ENCODE measurements at regions not wholly inside any gene's neighbourhood (a gene's known extent, or its start where the extent isn't known, plus 50 kb on each side); places are given as distances from the start of the nearest gene placed in this dataset.
"Not testable (repeated sequence)": the region's sequence is repeated elsewhere in the genome, so short reads cannot be mapped to it uniquely, and the experiment has no call there.

DNA sequence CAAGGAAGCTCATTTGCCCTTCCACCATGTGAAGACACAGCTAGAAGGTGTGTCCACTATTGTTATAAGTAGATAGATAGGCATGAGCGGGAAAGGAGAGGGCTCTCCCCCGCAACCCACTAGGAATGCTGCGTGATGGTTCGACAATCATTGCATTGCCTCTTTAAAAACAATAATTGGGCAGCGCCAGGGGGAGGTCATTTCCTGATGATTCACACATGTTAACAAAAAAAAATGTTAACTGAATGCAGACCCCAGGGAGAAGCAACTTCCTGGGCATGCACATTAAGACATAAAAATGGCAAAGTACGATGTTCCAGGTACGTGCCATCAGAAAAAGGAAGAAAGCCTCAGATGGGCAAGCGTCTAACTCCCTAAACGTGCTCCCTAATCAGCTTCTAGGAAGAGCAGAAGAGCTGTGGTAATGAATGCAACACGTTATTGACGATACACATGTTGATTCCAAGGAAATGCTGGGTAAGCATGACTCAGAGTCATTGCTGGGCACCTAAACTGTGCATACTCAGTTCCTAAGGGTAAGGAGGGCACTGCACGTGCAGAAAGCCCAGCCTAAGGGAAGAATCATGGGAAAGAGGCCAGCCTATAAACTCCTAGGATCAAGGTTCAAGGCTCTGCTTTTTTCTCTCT is 113.7 kb downstream of the FAM217A start:
- no peaks in the 10 kb centered on the region for H4K20me1 ChIP-seq (ENCODE audit: control insufficient read depth, insufficient read depth, low read depth, low read length)
- H3K9me3 ChIP-seq (ENCODE audit: control insufficient read depth, insufficient read depth, low read length) = no peaks in the 10 kb centered on the region
- no peak overlapping the region for H3K27ac ChIP-seq (ENCODE audit: low read depth, low read length)
- no peaks in the 10 kb centered on the region for H3K9me2 ChIP-seq (replicated peaks; ENCODE audit: control insufficient read depth, low read length)
- H3K36me3 ChIP-seq (ENCODE audit: control insufficient read depth, low read length) = no peaks in the 10 kb centered on the region
- no peaks in the 10 kb centered on the region for H3F3A ChIP-seq (ENCODE audit: control insufficient read depth, insufficient read depth)
- no peaks in the 10 kb centered on the region for H3K4me1 ChIP-seq (ENCODE audit: control insufficient read depth, low read length)
- H3K4me3 ChIP-seq (ENCODE audit: low read length) = no peak overlapping the region
- H3K27me3 ChIP-seq (ENCODE audit: control insufficient read depth, low read length) = 0 out of 2 replicates have a peak, but pooled peaks cover 3% of the 10 kb centered on the region
- no peaks in the 10 kb centered on the region for H3K79me2 ChIP-seq (ENCODE audit: control insufficient read depth, low read length)
- no peak for TF ChIP-seq EZH2phosphoT487 (IDR thresholded peaks at IDR 0.05; ENCODE audit: borderline replicate concordance, low read length)
- TF ChIP-seq, protein P1, sequence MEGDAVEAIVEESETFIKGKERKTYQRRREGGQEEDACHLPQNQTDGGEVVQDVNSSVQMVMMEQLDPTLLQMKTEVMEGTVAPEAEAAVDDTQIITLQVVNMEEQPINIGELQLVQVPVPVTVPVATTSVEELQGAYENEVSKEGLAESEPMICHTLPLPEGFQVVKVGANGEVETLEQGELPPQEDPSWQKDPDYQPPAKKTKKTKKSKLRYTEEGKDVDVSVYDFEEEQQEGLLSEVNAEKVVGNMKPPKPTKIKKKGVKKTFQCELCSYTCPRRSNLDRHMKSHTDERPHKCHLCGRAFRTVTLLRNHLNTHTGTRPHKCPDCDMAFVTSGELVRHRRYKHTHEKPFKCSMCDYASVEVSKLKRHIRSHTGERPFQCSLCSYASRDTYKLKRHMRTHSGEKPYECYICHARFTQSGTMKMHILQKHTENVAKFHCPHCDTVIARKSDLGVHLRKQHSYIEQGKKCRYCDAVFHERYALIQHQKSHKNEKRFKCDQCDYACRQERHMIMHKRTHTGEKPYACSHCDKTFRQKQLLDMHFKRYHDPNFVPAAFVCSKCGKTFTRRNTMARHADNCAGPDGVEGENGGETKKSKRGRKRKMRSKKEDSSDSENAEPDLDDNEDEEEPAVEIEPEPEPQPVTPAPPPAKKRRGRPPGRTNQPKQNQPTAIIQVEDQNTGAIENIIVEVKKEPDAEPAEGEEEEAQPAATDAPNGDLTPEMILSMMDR (IDR thresholded peaks at IDR 0.05; ENCODE audit: low read depth, low read length, poor library complexity, severe bottlenecking) = no peak
- no peak overlapping the region for H3K4me2 ChIP-seq (ENCODE audit: low read length)

DNA sequence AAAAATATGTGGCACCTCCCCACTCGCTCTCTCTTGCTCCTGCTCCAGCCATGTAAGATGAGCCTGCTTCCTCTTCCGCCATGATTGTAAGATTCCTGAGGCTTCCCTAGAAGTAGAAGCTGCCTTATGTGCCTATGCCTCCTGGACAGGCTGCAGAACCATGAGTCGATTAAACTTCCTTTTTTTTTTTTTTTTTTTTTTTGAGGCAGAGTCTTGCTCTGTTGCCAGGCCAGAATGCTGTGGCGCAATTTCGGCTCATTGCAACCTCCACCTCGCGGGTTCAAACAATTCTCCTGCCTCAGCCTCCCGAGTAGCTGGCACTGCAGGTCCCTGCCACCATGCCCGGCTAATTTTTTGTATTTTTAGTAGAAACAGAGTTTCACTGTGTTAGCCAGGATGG is 112.5 kb downstream of the FAM217A start:
- Histone ChIP-seq H3K4me2 (ENCODE audit: low read length) (no peak overlapping the region), H3K4me1 (ENCODE audit: control insufficient read depth, low read length) (no peaks in the 10 kb centered on the region), H3K27ac (ENCODE audit: low read depth, low read length) (no peak overlapping the region), H3K9me3 (ENCODE audit: control insufficient read depth, insufficient read depth, low read length) (no peaks in the 10 kb centered on the region), H4K20me1 (ENCODE audit: control insufficient read depth, insufficient read depth, low read depth, low read length) (no peaks in the 10 kb centered on the region), H3K9me2 (replicated peaks; ENCODE audit: control insufficient read depth, low read length) (no peaks in the 10 kb centered on the region), H3K79me2 (ENCODE audit: control insufficient read depth, low read length) (no peaks in the 10 kb centered on the region), H3F3A (ENCODE audit: control insufficient read depth, insufficient read depth) (no peaks in the 10 kb centered on the region), H3K27me3 (ENCODE audit: control insufficient read depth, low read length) (0 out of 2 replicates have a peak, but pooled peaks cover 3% of the 10 kb centered on the region), H3K4me3 (ENCODE audit: low read length) (no peak overlapping the region), H3K36me3 (ENCODE audit: control insufficient read depth, low read length) (no peaks in the 10 kb centered on the region)
- TF ChIP-seq, protein P1 (IDR thresholded peaks at IDR 0.05; ENCODE audit: low read depth, low read length, poor library complexity, severe bottlenecking) = no peak
- no peak for TF ChIP-seq EZH2phosphoT487 (IDR thresholded peaks at IDR 0.05; ENCODE audit: borderline replicate concordance, low read length)

DNA sequence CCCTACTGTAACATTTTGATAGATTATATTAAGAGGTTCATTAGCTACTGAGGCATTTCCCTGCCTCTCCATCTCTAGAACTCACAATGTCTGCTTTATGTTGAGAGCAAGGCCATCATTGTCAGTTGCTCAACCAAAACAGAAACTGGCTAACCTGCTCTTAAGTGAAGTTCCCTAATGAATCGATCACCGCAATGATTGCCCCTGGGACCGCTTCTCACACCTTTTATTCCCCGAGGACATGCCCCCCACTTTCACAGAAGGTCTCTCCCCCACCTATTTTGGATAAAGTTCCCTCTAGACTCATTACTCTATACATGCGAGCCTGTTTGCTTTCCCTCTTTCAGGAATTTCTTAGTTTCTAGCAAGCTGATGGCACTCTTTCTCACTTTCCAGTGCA is 108.8 kb downstream of the FAM217A start:
- Histone ChIP-seq H3K27ac (ENCODE audit: low read depth, low read length) (no peak overlapping the region), H3K4me1 (ENCODE audit: control insufficient read depth, low read length) (no peaks in the 10 kb centered on the region), H3K79me2 (ENCODE audit: control insufficient read depth, low read length) (no peaks in the 10 kb centered on the region), H3K4me2 (ENCODE audit: low read length) (no peak overlapping the region), H3K4me3 (ENCODE audit: low read length) (no peak overlapping the region), H3K27me3 (ENCODE audit: control insufficient read depth, low read length) (peaks cover 6% of the 10 kb centered on the region), H3K9me2 (replicated peaks; ENCODE audit: control insufficient read depth, low read length) (no peaks in the 10 kb centered on the region), H4K20me1 (ENCODE audit: control insufficient read depth, insufficient read depth, low read depth, low read length) (no peaks in the 10 kb centered on the region), H3K36me3 (ENCODE audit: control insufficient read depth, low read length) (no peaks in the 10 kb centered on the region), H3K9me3 (ENCODE audit: control insufficient read depth, insufficient read depth, low read length) (no peaks in the 10 kb centered on the region), H3F3A (ENCODE audit: control insufficient read depth, insufficient read depth) (no peaks in the 10 kb centered on the region)
- TF ChIP-seq, protein P1 (IDR thresholded peaks at IDR 0.05; ENCODE audit: low read depth, low read length, poor library complexity, severe bottlenecking) = no peak
- TF ChIP-seq EZH2phosphoT487 (IDR thresholded peaks at IDR 0.05; ENCODE audit: borderline replicate concordance, low read length) = no peak

DNA sequence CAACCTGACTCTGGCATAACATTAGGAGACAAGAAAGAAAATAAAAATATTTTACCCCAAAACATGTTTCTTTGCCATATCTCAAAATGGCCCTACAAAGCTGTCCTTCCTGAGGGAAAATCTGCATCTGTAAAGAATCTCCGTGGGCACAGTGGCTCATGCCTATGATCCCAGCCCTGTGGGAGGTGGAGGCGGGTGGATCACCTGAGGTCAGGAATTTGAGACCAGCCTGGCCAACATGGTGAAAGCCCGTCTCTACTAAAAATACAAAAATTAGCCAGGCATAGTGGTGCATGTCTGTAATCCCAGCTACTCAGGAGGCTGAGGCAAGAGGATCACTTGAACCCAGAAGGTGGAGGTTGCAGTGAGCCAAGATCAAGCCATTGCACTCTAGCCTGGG is 105.8 kb downstream of the FAM217A start:
- H3K9me3 ChIP-seq (ENCODE audit: control insufficient read depth, insufficient read depth, low read length); H3K27ac ChIP-seq (ENCODE audit: low read depth, low read length); H3K9me2 ChIP-seq (replicated peaks; ENCODE audit: control insufficient read depth, low read length); H3K4me2 ChIP-seq (ENCODE audit: low read length); H4K20me1 ChIP-seq (ENCODE audit: control insufficient read depth, insufficient read depth, low read depth, low read length); H3K4me3 ChIP-seq (ENCODE audit: low read length); H3K4me1 ChIP-seq (ENCODE audit: control insufficient read depth, low read length); H3K79me2 ChIP-seq (ENCODE audit: control insufficient read depth, low read length); H3F3A ChIP-seq (ENCODE audit: control insufficient read depth, insufficient read depth); H3K36me3 ChIP-seq (ENCODE audit: control insufficient read depth, low read length): not testable (repeated sequence)
- peaks cover 24% of the 10 kb centered on the region for H3K27me3 ChIP-seq (ENCODE audit: control insufficient read depth, low read length)

Data from DOHH2 (cell line).